ENCODE measurements at regions not wholly inside any gene's neighbourhood (a gene's known extent, or its start where the extent isn't known, plus 50 kb on each side); places are given as distances from the start of the nearest gene placed in this dataset.
"Not testable (repeated sequence)": the region's sequence is repeated elsewhere in the genome, so short reads cannot be mapped to it uniquely, and the experiment has no call there.

DNA sequence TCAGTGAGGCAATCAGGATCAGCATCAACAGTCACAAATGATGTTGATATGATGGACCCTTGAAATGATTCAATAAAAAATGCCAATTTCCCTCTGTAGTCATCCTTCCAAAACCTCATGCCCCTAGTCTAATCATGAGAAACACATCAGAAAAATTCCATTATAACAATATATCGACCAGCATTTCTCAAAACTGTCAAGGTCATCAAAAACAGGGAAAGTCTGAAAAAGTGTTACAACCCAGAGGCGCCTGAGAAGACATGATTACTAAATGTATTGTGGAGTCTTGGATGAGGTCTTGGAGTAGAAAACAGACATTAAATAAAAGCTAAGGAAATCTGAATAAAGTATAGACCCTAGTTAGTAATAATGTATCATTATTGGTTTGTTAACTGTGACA lies 133.8 kb downstream of the SLC35B3 start:
- no peak overlapping the region for H3K27ac Mint-ChIP-seq
- no peaks in the 10 kb centered on the region for H3K36me3 Mint-ChIP-seq (ENCODE audit: insufficient read depth)
- no peak for DNase-seq (ENCODE audit: low spot score, unreplicated experiment)
- H3K4me1 Mint-ChIP-seq (ENCODE audit: low read depth), result no peaks in the 10 kb centered on the region
- no peak overlapping the region for H3K4me3 Mint-ChIP-seq (ENCODE audit: low read depth)
- TF ChIP-seq, protein P1, sequence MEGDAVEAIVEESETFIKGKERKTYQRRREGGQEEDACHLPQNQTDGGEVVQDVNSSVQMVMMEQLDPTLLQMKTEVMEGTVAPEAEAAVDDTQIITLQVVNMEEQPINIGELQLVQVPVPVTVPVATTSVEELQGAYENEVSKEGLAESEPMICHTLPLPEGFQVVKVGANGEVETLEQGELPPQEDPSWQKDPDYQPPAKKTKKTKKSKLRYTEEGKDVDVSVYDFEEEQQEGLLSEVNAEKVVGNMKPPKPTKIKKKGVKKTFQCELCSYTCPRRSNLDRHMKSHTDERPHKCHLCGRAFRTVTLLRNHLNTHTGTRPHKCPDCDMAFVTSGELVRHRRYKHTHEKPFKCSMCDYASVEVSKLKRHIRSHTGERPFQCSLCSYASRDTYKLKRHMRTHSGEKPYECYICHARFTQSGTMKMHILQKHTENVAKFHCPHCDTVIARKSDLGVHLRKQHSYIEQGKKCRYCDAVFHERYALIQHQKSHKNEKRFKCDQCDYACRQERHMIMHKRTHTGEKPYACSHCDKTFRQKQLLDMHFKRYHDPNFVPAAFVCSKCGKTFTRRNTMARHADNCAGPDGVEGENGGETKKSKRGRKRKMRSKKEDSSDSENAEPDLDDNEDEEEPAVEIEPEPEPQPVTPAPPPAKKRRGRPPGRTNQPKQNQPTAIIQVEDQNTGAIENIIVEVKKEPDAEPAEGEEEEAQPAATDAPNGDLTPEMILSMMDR (IDR thresholded peaks at IDR 0.05; ENCODE audit: unreplicated experiment), result no peak
- H3K27me3 Mint-ChIP-seq, result no peaks in the 10 kb centered on the region
- H3K9me3 Mint-ChIP-seq (ENCODE audit: low read depth), result no peaks in the 10 kb centered on the region

DNA sequence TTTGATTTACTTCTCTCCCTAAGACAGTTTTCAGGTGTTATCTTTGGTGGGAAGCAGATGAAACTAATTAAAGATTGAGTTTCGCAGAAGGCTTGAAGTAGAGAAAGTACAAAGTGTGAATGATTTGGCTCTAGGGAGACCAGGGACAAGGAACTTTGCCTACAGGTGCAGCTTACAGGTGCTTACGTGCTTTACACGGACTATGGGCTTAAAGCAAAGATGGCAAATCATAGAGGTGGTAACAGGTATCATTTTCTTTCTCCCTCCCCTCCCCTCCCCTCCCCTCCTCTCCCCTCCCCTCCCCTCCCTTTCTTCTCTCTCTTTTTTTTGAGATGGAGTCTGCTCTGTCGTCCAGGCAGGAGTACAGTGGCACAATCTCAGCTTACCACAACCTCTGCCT lies 136.3 kb downstream of the SLC35B3 start:
- no peaks in the 10 kb centered on the region for H3K36me3 Mint-ChIP-seq (ENCODE audit: insufficient read depth)
- no peaks in the 10 kb centered on the region for H3K27me3 Mint-ChIP-seq
- TF ChIP-seq, protein P1 (IDR thresholded peaks at IDR 0.05; ENCODE audit: unreplicated experiment), result no peak
- no peak for DNase-seq (ENCODE audit: low spot score, unreplicated experiment)
- no peak overlapping the region for H3K4me3 Mint-ChIP-seq (ENCODE audit: low read depth)
- H3K4me1 Mint-ChIP-seq (ENCODE audit: low read depth), result no peaks in the 10 kb centered on the region
- no peaks in the 10 kb centered on the region for H3K9me3 Mint-ChIP-seq (ENCODE audit: low read depth)
- H3K27ac Mint-ChIP-seq, result no peak overlapping the region

DNA sequence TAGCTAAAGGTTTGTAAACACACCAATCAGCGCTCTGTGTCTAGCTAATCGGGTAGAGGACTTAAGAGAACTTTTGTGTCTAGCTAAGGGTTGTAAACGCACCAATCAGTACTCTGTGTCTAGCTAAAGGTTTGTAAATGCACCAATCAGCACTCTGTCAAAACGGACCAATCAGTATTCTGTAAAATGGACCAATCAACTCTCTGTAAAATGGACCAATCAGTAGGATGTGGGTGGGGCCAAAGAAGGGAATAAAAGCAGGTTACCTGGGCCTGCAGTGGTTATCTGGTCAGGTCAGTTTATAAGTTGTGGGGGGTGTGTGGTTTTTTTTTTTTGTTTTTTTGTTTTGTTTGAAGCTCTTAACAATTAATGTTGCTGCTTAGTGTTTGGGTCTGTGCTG lies 152.4 kb downstream of the SLC35B3 start:
- H3K27ac Mint-ChIP-seq; H3K36me3 Mint-ChIP-seq (ENCODE audit: insufficient read depth); H3K9me3 Mint-ChIP-seq (ENCODE audit: low read depth); DNase-seq (ENCODE audit: low spot score, unreplicated experiment); H3K4me3 Mint-ChIP-seq (ENCODE audit: low read depth); H3K27me3 Mint-ChIP-seq: not testable (repeated sequence)
- peaks cover 15% of the 10 kb centered on the region for H3K4me1 Mint-ChIP-seq (ENCODE audit: low read depth)

- Mint-ChIP-seq H3K4me1 (ENCODE audit: low read depth) (peaks cover 19% of the 10 kb centered on the region), H3K27ac (no peak overlapping the region), H3K27me3 (peaks cover 5% of the 10 kb centered on the region), H3K36me3 (ENCODE audit: insufficient read depth) (peaks cover 1% of the 10 kb centered on the region), H3K4me3 (ENCODE audit: low read depth) (no peak overlapping the region), H3K9me3 (ENCODE audit: low read depth) (peaks cover 5% of the 10 kb centered on the region)
- DNase-seq (ENCODE audit: low spot score, unreplicated experiment), result no peak
- TF ChIP-seq, protein P1 (IDR thresholded peaks at IDR 0.05; ENCODE audit: unreplicated experiment), result no peak
Observed at GRCh38 chr6:8282380-8282779, 153.0 kb downstream of the SLC35B3 start.

DNA sequence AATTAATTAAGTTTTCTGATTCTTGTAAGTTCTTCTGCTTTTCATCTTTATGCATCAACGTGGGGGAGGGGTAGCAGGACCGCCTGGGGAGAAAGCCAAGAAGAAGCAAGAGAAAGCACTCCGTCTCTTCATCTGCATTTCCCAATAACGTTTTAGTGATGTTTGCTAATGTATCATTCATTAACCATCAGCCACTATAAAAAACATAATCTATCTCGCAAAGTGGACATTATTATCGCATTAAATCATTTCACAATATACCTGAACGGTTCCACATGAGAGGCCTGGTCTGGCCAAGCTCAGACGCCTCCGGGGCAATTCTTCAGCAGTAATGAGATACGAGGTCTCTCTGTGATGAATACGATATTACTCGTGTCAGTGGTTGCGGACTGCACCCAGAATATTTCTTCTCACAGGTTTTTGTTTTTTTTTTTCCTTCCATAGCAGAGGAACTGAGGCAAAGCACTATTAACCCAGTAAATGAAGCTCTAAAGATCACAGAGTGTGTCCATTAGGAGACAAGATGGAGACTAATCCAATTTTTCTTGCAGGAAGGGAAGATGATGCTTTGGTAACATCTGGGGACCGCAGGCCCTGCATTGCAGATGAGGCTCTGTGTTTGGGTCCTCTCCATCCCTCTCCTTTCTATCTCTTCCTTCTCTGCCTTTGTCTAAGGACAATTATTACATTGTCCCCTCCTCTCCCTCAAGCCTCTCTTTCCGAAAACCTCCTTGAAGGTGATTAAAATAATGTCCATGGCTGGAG lies 156.1 kb downstream of the SLC35B3 start:
- Mint-ChIP-seq H3K9me3 (ENCODE audit: low read depth) (peaks cover 5% of the 10 kb centered on the region), H3K36me3 (ENCODE audit: insufficient read depth) (peaks cover 1% of the 10 kb centered on the region), H3K27ac (no peak overlapping the region), H3K4me3 (ENCODE audit: low read depth) (no peak overlapping the region), H3K4me1 (ENCODE audit: low read depth) (peaks cover 19% of the 10 kb centered on the region), H3K27me3 (peaks cover 8% of the 10 kb centered on the region)
- TF ChIP-seq, protein P1 (IDR thresholded peaks at IDR 0.05; ENCODE audit: unreplicated experiment), result no peak
- DNase-seq (ENCODE audit: low spot score, unreplicated experiment), result no peak

DNA sequence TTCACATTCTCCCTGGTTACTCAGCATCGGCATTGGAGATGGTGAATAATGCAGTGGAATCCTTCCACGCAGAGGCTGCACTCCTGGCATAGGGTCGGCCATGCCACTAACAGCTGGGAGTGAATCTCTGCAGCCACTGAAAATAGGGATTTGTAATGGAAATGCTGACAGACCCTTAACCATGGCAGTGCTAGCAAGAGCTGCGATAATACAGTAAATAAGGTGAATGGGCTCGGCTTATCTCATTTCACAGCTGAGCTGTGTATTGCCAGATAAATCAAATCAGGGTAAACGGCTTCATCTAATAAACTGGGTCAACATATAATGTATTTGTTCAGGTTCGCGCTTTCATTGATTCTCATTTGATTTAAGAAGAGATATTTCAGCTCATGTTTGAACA lies 156.8 kb downstream of the SLC35B3 start:
- Mint-ChIP-seq H3K4me3 (ENCODE audit: low read depth) (no peak overlapping the region), H3K27me3 (peaks cover 8% of the 10 kb centered on the region), H3K36me3 (ENCODE audit: insufficient read depth) (peaks cover 1% of the 10 kb centered on the region), H3K27ac (no peak overlapping the region), H3K4me1 (ENCODE audit: low read depth) (peaks cover 19% of the 10 kb centered on the region), H3K9me3 (ENCODE audit: low read depth) (peaks cover 5% of the 10 kb centered on the region)
- no peak for DNase-seq (ENCODE audit: low spot score, unreplicated experiment)
- TF ChIP-seq, protein P1 (IDR thresholded peaks at IDR 0.05; ENCODE audit: unreplicated experiment), result no peak
